ENCODE measurements at regions not wholly inside any gene's neighbourhood (a gene's known extent, or its start where the extent isn't known, plus 50 kb on each side); places are given as distances from the start of the nearest gene placed in this dataset.

DNA sequence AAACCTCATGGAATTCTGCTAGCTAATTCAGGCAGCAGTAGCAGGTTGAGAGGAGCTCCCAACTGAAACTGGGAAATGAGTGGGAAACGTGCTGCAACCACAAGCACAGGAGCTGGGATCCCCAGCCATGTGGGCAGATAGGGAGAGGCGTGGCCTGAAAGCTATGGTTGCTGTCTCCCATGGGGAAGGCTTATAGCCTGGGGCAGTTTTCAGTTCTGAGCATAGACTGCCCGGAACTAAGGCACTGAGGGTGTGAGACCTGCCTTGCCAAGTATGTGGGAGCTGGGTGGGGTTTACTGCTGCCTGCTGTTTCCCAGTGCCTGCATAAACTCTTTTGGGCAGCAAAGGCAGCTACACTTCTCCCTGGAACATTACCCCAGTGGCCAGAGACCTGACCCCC, 229.5 kb downstream of the TUSC7 start:
- no peak for DNase-seq

DNA sequence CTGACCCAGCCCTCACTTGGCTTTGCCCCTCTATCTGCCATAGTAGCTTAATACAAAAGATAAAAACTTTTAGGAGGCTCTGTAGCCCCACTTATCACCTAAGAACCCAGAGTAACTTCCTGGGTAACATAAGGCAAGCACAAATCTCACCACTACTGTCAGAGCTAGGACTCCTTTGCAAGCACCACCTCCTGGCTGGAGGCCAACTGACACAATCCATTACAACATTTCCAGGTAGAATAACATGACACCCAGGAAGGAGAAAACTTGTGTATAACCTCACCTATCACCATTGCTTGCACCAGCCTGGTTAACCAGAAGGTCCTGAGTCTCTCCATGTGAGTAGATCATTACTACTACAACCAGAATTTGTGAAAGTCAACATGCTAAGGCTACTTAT, 230.0 kb downstream of the TUSC7 start:
- no peak for DNase-seq

DNA sequence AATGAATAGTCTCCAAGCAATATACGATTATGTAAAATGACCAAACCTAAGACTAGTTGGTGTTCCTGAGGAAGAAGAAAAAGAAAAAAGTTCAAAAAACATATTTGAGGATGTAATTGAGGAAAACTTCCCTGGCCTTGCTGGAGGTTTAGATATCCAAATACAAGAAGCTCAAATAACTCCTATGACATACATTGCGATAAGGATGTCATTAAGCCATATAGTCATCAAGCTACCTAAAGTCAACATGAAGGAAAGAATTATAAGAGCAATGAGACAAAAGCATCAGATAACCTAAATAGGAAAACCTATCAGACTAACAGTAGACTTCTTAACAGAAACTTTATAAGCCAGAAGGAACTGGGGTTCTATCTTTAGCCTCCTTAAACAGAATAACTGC, 231.1 kb downstream of the TUSC7 start:
- DNase-seq, result no peak

DNA sequence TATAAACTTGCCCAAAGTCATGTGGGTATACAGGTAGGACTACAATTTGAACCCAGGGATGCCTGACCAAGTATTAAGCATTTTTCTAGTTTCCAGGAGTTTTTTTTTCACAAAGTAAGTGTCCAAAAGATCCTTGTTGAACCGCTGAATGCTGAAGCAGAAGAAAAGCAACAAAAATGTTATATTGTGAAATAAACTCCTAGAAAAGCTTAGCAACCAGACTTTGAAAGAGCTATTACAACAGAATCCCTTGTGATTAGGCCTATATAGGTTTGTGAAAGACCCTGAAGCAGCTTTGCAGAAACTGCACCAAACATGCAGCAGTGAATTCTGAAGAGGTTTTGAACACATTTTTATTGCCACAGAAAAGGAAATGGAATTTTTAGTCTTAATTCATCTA, 236.8 kb downstream of the TUSC7 start:
- no peak for DNase-seq

DNA sequence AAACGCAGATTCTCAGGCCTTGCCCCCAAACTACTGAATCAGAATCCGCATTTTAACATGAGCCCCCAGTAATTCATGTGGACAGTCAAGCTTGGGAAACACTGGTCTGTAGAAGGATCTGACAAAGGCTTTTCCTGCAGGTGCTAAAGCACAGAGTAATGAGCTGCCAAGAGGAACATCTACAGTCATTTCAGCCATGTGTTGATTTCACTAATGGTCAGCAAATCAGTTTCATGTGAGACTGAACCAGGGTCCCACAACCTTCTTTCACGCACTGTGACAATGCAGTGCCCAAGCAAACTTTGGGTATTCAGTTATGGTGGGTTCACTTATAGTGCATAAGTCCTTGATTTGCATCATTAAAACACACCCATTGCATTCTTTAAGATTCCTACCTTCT, 237.6 kb downstream of the TUSC7 start:
- no peak for DNase-seq

DNA sequence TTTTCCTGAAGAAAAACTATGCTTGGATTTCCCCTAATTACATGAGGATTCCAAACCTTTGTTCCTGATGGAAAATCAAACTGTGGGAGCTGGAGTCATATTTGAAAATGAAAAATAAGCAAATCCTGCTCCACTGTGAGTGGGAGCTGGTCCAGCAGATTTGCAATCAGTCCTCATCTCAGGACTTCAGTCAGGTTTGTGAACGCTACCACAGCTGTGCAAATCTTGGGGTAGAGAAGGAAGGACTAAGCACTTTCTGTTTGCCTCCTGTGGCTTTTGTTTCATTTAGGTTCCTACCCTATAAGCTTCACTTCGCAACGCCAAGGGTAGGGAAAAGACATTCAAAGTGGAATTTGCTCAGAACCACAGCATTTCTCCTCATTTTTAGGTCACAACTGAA, 238.2 kb downstream of the TUSC7 start:
- no peak for DNase-seq

DNA sequence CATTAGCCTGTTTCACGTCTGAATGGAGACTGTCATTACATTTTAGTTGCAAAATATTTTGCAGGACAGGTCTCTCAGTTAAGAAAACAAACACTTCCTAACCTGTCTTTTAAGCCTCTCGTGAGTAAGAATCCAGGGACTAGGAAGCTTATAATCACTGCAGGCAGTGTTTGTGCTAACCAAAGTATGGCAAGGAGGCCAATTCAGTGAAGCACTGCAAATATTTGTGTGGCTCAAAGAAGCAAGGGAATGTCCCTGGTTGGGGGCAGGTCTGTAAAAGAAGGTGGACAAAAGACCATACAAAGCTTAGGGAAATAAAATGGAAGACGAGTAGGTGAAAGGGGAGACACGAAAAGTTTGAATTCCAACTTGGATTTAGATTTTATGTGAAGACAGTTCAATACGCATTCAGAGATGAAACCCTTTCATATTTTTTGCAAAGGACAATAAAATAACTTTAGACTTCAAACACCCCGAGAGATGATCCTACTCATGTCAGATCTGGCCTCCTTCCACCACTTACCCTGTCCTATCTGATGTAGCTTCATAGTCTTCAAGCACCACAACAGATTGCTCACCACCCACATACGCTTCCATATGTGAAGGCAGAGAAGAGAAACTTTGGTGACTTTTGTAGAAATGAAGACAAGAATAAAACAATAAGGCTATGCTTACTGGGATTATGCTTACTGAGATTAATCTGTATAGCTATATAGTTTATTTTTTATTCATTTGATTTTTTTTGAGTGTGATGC, 240.9 kb downstream of the TUSC7 start:
- DNase-seq, result no peak

DNA sequence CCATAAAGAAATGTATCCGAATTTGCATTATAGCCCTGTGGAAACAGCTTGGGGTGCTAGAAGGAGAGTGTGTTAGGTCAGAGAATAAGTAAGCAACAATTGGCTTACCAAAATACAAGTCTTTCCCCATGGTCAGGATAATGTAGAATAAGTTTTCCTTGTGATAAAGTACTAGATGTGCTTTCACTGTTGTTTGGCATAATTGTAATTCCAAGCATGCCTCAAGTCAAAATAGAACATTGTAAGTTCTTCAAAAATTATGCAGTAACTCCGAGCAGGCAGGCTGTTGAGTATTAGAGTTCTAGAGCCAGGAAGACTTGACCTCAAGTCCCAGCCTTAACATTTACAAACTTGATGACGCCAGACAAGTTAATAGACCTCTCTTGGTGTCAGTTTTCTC, 242.0 kb downstream of the TUSC7 start:
- no peak for DNase-seq

DNA sequence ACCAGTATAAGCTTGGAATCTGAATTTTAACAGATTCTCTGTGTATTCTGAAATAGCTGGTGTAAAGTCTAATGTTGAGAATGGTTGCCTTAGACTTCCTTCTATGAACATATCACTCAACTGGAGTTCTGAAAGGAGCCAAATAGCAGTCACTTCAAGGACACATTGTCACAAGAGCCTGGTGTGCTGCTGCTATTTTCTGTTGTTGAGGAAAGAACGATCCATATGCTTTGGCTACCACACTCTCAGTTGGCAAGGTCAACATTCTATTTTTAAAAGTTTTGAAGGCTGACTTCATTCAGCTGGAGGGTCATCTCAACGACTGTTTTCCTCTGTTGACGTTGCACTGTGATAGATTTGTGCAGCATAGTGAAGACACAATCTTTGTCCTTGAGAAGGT, 248.7 kb downstream of the TUSC7 start:
- DNase-seq, result no peak

DNA sequence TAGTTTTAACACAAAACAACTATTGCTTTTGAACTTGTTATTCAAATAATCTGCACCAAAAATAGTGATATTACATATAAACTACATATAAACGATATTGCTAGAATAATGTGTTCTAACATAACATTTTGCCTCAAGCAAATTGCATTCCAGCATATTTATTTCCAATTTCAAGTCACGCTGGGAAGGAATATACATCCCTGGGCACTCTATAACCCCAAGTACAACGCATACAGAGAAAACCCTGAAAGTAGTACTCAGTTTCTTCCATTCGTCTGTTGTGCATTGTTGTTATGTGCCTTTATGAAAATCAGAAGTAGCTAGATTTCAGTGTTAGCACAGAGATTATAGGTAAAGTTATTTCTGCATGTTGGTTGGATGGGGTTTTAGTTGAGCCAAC, 251.5 kb downstream of the TUSC7 start:
- no peak for DNase-seq

DNA sequence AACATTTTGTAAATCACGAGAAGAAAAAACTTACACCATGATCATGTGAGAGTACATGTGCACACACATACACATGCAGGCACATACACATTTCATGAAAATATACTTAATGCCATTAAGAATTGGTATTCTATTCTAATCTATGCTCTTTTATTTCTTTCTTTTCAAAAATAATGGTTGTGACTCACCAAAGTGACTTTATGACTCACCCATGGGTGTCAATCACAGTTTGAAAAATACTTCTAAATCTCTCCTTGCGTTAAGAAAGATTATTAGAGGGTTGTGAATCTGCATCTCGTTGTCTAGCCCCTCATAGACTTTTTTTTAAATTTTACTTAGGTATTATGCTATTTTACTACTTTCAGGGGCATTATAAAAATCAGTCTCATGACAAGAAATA, 254.2 kb downstream of the TUSC7 start:
- DNase-seq, result no peak

DNA sequence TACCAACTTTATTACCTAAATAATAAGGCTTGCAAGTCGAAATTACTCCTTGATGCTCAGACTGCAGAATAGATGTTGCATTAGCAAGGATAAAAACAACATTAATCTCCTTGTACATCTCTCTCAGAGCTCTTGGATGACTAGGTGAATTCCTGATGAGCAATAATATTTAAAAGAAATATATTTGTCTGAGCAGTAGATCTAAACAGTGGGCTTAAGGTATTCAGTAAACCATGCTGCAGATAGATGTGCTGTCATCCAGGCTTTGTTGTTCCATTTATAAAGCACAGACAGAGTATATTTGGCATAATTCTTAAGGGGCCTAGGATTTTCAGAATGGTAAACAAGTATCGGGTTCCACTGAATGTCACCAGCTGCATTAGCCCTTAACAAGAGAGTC, 257.1 kb downstream of the TUSC7 start:
- no peak for DNase-seq

DNA sequence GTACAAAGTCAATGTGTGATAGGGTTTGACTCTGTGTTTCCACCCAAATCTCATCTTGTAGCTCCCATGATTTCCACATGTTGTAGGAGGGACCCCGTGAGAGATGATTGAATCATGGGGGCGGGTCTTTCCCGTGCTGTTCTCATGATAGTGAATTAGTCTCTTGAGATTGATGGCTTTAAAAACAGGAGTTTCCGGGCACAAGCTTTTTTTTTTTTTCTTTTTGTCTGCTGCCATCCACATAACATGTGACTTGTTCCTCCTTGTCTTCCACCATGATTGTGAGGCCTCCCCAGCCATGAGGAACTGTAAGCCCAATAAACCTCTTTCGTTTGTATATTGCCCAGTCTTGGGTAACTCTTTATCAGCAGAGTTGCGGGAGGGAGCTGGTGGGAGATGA, 259.6 kb downstream of the TUSC7 start:
- DNase-seq, result no peak

DNA sequence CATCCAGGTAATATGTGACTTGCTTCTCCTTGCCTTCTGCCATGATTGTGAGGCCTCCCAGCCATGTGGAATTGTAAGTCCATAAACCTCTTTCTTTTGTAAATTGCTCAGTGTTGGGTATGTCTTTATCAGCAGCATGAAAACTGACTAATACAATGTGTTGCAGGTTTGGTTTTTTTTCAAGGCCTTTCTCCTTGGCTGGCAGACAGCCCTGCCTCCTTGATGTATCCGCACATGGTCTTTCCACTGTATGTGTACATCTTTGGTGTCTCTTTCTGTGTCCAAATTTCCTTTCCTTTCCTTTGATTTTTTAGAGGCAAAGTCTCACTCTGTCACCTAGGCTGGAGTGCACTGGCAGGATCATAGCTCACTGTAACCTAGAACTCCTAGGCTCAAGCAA, 260.1 kb downstream of the TUSC7 start:
- no peak for DNase-seq

DNA sequence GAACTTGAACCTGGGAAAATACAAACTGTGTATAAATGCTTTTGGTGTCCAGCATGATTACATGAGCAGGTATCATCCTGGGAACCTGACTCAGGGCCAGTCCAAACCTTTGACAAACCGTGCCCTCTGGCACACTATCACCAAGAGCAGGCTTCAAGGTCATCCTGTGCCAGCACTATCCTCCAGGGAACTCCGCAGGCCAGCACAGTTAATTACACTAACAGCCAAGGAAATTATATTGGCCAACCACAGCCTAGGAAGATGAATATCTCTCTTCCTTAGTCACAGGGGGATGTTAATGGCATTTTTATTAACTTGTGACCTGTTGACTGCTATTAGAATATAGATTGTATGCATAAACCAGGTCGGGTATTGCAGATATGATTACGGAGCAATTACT, 262.0 kb downstream of the TUSC7 start:
- no peak for DNase-seq

DNA sequence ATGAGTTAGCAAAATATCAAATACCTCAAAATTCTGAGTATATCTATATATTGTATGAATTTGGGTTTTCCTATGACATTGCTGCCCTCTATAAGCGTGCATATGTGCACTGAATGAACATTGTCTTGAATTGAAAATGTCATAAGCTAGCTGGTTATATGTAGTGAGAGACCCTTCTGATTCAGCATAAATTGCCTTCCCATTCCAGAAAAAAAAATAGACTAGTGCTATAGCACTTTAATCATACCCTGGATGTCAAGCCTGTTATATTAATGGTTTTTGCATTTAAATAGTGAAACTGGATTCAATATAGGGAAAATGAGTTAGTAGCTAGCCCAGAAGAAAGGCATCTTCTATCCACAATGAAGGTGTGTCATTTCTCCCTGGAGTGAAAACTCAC, 265.1 kb downstream of the TUSC7 start:
- DNase-seq, result no peak

DNA sequence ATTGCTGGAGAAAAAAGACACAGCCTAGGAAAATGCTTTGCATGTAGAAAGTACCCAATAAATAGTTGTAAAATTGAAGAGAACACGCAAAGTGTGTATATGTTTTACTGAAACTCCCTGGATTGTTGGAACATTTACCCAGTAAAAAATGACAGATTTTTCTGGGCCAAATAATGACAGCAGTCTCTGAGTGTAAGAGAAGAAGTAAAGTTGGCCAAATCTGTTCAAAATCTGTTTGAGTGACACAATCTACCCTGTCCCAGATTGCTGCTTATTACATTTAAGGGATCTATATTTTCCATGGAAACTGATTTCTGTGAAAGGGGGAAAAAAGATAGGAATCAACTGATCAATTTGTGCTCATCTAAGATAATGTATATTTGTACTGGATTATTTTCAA, 267.9 kb downstream of the TUSC7 start:
- DNase-seq, result no peak

DNA sequence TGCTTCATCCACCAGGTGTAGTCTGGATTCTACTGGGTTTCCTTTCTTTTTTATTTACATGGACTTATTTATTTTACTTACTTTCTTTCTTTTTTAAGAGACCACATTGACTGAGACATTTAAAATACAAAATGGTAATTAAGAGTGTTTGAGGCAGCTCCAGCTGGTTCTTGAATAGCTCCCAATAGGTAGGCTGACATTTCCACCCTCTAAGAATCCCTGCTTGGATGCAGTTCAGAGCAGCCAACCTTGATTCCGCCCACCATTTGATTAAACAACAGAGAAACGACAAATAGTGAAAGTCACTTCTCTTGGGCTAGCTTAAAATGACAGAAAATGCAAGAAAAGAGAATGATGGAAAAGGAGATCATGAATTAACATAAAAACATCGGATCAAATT, 270.5 kb downstream of the TUSC7 start:
- no peak for DNase-seq

DNA sequence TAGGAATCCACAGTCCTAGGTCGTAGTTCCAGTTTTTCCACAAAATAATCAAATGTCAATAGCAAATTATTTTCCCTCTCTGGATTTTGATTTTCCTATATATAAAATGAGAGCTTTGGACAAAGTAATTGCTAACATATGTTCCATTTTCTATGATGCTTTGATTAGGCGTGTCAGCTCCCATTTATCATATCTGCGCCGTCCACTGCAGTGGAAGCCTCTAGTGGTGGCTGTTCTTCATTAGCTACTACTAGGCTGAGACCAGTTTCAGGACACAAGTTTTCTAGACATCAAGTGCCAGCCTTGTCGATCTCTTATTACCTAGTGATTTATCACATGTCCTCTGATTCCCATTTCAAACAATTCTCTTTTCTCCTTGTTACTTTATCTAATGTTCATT, 271.5 kb downstream of the TUSC7 start:
- no peak for DNase-seq

DNA sequence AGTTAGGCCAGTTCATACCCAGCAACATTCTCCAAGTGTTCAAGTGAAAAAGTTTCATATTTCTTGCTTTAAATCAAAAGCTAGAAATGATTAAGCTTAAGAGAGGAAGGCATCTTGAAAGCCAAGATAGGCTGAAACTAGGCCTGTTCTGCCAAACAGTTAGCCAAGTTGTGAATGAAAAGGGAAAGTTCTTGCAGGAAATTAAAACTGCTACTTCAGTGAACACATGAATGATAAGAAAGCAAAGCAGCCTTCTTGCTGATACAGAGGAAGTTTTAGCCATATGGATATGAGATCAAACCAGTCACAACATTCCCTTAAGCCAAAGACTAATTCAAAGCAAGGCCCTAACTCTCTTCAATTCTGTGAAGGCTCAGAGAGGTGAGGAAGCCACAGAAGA, 274.7 kb downstream of the TUSC7 start:
- DNase-seq, result no peak

DNA sequence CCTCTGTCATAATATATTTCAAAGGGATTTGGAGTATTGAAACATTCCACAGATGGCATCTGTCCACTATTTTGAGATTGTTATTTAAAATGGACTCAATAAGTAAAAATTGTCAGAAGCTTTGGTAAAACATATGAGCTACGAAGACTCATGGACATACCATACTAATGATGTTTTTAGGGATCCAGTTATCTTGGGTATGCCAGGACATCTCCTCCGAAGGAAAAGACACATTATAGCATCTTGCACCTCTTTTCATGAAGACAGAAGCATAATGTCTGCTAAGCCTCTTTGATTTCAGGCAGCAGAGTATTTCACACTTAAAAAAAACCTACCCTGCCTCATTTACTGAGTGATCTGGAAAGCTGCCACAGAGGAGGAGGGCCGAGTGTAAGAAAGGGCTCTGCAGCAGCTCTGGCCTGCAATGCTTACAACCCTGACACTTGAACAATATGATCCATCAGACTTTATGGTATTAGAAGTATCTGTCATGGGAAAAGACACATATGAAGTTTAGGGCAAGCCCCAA, 284.8 kb downstream of the TUSC7 start:
- DNase-seq, result no peak

DNA sequence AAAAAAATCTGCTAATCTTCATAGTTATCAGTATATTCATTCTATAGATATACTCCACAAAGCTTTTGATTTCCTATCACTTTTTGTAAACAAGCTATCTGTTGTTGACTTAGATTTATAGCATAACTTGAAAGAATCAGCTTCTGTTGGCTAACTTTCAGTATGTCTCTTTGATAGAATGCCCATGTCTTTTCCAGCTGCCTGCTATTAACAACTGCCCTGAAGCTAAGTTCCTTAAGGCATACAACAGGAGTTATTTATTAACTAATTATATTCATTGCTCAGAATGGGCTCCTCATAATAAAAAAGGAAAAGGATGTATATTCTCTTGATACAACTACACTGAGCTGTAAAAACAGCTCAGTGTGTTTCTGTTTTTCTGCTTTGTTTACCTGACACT, 293.9 kb downstream of the TUSC7 start:
- no peak for DNase-seq

DNA sequence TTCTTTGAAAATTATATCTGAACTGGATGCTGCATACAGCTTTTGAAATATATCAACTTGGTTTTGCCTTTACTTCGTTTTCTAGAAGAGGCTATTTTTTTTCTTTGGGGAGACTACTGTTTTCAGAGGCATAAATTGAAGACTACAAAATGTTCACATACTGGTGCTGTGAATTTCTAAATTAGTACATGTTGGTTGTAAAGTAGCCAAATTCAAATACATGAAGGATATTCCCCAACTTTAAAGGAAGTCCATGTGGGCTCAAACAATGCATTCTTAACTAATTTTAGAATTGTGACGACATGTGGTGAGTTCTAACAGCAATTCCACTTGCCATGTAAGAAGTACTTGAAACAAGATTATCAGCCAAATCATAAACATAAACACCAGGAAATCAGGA, 295.7 kb downstream of the TUSC7 start:
- no peak for DNase-seq

DNA sequence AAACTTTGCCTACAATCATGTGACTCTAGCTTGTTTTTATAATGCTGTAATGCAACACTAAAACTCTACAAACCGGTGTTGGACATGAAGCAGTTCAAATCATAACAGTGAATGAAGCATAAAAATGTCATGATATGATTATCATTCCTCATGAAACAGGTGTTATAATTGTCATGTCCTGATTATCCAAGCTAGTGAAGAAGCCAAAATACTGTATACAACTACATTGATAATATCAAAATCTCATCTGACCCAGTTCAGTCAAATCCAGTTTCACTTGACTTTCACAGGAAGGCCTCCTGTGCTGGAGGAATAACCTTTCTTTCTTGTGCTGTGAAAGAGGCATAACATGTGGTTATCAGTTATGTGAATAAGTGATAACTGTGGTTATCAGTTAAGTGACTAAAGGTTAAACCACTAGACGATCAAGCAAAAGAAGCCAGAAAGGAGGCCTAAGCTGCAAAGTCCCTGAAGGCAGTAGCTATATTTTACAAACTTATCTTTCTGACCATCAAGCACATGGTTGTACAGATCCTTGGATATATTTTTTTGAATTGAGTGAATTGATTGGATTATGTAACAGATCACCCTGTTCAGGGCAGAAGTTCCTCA, 296.4 kb downstream of the TUSC7 start:
- no peak for DNase-seq

DNA sequence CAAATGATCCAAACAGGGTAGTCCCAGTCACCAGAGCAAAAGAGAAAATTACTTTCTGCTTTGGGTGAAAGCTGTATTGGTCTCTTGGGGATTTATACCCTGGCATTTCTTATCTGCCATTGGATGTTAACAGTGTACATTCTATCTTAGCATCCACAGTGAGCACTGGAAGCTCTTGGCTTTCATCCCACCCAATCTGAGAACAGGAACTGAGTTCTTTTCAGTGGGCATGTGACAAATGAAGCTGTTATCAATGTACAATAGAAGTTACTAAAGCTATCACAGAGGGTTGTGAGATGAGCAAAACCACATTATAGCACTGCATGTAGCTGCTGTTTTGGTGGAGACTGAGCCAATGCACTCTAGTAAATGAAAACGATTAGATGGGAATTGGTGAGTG, 300.7 kb downstream of the TUSC7 start:
- DNase-seq, result no peak

Measured in hematopoietic multipotent progenitor cell treated with erythropoietin and hydrocortisone succinate and interleukin-3 and kit ligand, for 6 days (in vitro differentiated cells).